Breast epithelium (tissue), 4 donors: ENCODE measurements at regions not wholly inside any gene's neighbourhood (a gene's known extent, or its start where the extent isn't known, plus 50 kb on each side); places are given as distances from the start of the nearest gene placed in this dataset.

Experiments
- DNase-seq, 2 donors: peaks; one replicate each; pipeline ENCODE4 v3.0.0-alpha.2; 2019; ENCODE audit warnings: low spot score in 2 of 2
- H3K27ac ChIP-seq, 2 donors: fragments of 200-600 bp; sonication (generic) in 1 of 2; one replicate each; pipeline ENCODE4 v1.5.1; 2016 to 2019; ENCODE audit warnings: mild to moderate bottlenecking in 1 of 2
- H3K27me3 ChIP-seq, 2 donors: fragments of 200-600 bp; sonication (generic) in 1 of 2; one replicate each; pipeline versions ENCODE4 v1.5.1 to v1.6.0; 2017 to 2019; ENCODE audit warnings: control low read depth in 1 of 2, mild to moderate bottlenecking in 1 of 2
- H3K36me3 ChIP-seq: fragments of 200-600 bp; one replicate; pipeline ENCODE4 v1.5.1; 2019
- H3K4me1 ChIP-seq, 2 donors: fragments of 200-600 bp; sonication (generic); one replicate each; pipeline ENCODE4 v1.5.1; 2016 to 2019; ENCODE audit warnings: control low read depth in 1 of 2
- H3K4me3 ChIP-seq, 3 donors: fragments of 200-600 bp; sonication (generic); 1 replicate in 2 of 3; 2 replicates in 1 of 3; pipeline ENCODE4 v1.5.1; 2016 to 2019; ENCODE audit warnings: mild to moderate bottlenecking in 3 of 3, moderate library complexity in 2 of 3
- H3K9me3 ChIP-seq, 2 donors: fragments of 200-600 bp; sonication (generic) in 1 of 2; one replicate each; pipeline ENCODE4 v1.5.1; 2016 to 2019; ENCODE audit warnings: control low read depth in 1 of 2
- POLR2A ChIP-seq: fragments of 450-650 bp; IDR thresholded peaks from one replicate; pipeline ENCODE4 v1.6.1; 2016; ENCODE audit warnings: antibody characterized with exemption, mild to moderate bottlenecking, moderate library complexity
- POLR2AphosphoS5 ChIP-seq, 3 donors: sonication (generic); formaldehyde crosslinking; IDR thresholded peaks; one replicate each; pipeline ENCODE4 v1.6.1; 2017; ENCODE audit warnings: antibody characterized with exemption in 3 of 3
- intact Hi-C: fragments of 100-400 bp; cut with DNase I; formaldehyde crosslinking; loops from one replicate; pipeline ENCODE4 v1.15.1; 2023; ENCODE audit warnings: low total_unique reads
- TF ChIP-seq, protein P1 (sequence below), 3 donors: fragments of 450-650 bp; IDR thresholded peaks; one replicate each; pipeline ENCODE4 v1.5.1; 2016 to 2017; ENCODE audit warnings: antibody characterized with exemption in 3 of 3, mild to moderate bottlenecking in 3 of 3, moderate library complexity in 3 of 3

DNA sequence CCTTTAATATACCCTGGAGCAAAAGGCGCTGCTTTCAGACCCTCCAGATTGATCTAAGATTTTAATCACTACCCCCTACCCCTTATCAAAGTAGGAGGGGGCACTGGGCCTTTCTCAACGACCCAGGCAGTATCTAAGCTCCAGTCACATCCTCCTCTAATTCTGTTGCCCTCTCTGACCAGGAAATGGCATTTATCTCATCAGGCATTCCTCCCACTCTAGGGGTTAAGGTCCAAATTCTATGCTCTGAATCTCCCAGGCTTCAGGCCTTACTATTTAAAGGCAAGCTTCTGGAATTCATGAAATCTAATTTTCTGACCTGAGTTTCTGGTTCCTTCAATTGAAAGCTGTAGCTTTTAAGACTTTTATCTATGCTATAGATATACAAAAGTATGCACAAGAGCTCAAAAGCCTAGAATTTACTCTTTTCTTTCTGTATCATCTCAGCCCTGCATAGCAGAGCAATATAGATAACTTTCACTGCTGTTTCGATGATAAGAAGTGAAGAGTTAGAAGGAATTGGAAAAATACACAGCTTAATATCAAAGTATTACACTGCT lies 622.9 kb downstream of the RPS29 start:
- TF ChIP-seq POLR2AphosphoS5 (IDR thresholded peaks at IDR 0.05) (no peak), POLR2A (no peak)
- TF ChIP-seq, protein P1, sequence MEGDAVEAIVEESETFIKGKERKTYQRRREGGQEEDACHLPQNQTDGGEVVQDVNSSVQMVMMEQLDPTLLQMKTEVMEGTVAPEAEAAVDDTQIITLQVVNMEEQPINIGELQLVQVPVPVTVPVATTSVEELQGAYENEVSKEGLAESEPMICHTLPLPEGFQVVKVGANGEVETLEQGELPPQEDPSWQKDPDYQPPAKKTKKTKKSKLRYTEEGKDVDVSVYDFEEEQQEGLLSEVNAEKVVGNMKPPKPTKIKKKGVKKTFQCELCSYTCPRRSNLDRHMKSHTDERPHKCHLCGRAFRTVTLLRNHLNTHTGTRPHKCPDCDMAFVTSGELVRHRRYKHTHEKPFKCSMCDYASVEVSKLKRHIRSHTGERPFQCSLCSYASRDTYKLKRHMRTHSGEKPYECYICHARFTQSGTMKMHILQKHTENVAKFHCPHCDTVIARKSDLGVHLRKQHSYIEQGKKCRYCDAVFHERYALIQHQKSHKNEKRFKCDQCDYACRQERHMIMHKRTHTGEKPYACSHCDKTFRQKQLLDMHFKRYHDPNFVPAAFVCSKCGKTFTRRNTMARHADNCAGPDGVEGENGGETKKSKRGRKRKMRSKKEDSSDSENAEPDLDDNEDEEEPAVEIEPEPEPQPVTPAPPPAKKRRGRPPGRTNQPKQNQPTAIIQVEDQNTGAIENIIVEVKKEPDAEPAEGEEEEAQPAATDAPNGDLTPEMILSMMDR (IDR thresholded peaks at IDR 0.05), result no peak
- no peaks in the 10 kb centered on the region for H3K27me3 ChIP-seq
- H3K4me1 ChIP-seq, result no peaks in the 10 kb centered on the region
- intact Hi-C loops, result no loop called here
- H3K36me3 ChIP-seq, result no peaks in the 10 kb centered on the region
- no peak overlapping the region for H3K4me3 ChIP-seq
- no peak overlapping the region for H3K27ac ChIP-seq
- no peak for DNase-seq
- no peaks in the 10 kb centered on the region for H3K9me3 ChIP-seq

DNA sequence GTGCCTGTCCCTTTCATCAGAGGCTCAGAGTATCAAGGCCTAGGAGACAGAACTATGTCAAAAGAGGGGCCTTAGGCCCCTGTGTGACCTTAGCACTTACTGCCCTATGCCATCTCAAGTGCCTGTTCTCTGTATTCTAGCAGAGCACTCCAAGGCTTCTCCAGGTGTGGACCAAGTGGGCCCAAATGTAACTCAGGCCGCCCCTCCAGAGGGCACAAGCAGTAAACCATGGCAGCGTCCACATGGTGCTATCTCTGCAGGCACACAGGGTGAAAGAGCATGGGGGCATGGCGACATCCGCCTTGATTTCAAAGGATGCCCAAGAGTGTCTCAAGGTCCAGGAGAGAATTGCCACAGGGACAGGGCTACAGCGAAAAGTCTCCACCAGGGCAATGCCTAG lies 628.7 kb downstream of the RPS29 start:
- Histone ChIP-seq H3K9me3 (peaks cover 0 to 6% of the 10 kb centered on the region in 2 donors), H3K36me3 (no peaks in the 10 kb centered on the region), H3K27me3 (no peaks in the 10 kb centered on the region), H3K27ac (no peak overlapping the region), H3K4me1 (no peaks in the 10 kb centered on the region), H3K4me3 (no peak overlapping the region)
- no peak for DNase-seq
- TF ChIP-seq, protein P1 (IDR thresholded peaks at IDR 0.05), result no peak
- TF ChIP-seq POLR2AphosphoS5 (IDR thresholded peaks at IDR 0.05), result no peak
- no peak for TF ChIP-seq POLR2A
- intact Hi-C loops, result no loop called here

DNA sequence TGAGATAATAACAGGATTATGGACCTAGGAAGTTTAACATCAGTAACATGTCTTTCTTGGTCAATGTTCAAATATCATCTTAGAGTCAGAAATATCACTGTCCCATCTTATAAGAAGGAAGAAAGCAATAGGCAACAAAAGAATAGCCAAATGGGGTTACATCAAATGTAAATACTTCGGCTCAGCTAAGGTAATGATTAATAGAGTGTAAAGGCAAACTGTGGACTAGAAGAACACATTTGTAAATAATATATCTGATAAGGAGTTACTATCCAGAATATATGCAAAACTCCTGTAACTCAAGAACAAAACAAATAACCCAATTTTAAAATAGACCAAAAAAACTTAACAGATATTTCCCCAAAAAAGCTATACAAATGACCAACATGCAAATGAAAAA lies 630.3 kb downstream of the RPS29 start:
- Histone ChIP-seq H3K9me3 (peaks cover 0 to 6% of the 10 kb centered on the region in 2 donors), H3K27me3 (no peaks in the 10 kb centered on the region), H3K4me3 (no peak overlapping the region), H3K4me1 (no peaks in the 10 kb centered on the region), H3K36me3 (no peaks in the 10 kb centered on the region), H3K27ac (no peak overlapping the region)
- no peak for DNase-seq
- intact Hi-C loops, result no loop called here
- TF ChIP-seq POLR2A (no peak), POLR2AphosphoS5 (IDR thresholded peaks at IDR 0.05) (no peak)
- TF ChIP-seq, protein P1 (IDR thresholded peaks at IDR 0.05), result no peak

DNA sequence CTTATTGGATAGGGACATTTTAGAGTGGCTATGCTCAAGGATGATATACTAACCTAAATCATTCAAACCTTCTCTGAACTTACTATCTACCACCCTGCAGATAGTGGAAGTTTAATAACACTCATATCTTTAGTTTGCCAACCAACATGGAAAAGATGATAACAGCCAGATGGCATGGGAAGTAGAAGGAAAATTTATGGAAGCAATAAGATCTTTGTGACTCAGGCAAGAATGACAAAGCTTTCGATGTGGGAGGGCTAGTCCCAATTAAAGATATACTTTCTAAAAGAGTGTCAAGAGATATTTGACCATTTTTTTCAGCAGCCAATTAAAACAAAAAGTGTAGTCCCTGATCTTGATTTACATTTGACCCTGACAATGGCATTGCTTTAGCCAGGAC lies 631.7 kb downstream of the RPS29 start:
- intact Hi-C loops, result no loop called here
- Histone ChIP-seq H3K4me3 (no peak overlapping the region), H3K4me1 (no peaks in the 10 kb centered on the region), H3K27me3 (no peaks in the 10 kb centered on the region), H3K27ac (no peak overlapping the region), H3K36me3 (no peaks in the 10 kb centered on the region), H3K9me3 (peaks cover 0 to 6% of the 10 kb centered on the region in 2 donors)
- no peak for DNase-seq
- TF ChIP-seq POLR2AphosphoS5 (IDR thresholded peaks at IDR 0.05), result no peak
- TF ChIP-seq, protein P1 (IDR thresholded peaks at IDR 0.05), result no peak
- TF ChIP-seq POLR2A, result no peak

DNA sequence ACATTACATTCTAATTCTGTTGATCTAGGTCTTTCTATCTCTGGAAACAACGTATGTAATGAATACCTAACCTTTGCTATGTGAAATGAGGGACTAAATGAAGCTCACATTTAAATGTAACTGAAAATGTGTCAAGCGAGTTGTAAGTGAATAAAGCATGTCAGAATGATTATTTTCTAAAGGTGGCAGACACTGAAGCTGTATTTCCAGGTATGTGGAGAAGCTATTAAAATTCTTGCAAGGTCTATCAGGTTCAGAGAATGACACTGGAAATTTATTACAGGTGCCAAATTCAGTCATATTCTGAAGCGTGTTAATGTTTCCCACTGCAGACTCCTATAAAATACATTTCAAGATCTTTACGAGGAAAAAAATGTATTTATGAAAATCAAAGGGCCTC lies 641.4 kb downstream of the RPS29 start:
- no peaks in the 10 kb centered on the region for H3K9me3 ChIP-seq
- H3K4me1 ChIP-seq, result no peaks in the 10 kb centered on the region
- no peak for TF ChIP-seq POLR2AphosphoS5 (IDR thresholded peaks at IDR 0.05)
- TF ChIP-seq, protein P1 (IDR thresholded peaks at IDR 0.05), result no peak
- no peak for TF ChIP-seq POLR2A
- no peaks in the 10 kb centered on the region for H3K36me3 ChIP-seq
- H3K4me3 ChIP-seq, result no peak overlapping the region
- no peak for DNase-seq
- H3K27me3 ChIP-seq, result no peaks in the 10 kb centered on the region
- H3K27ac ChIP-seq, result no peak overlapping the region
- intact Hi-C loops, result no loop called here
